Neural cell (in vitro differentiated cells): ENCODE measurements at regions not wholly inside any gene's neighbourhood (a gene's known extent, or its start where the extent isn't known, plus 50 kb on each side); places are given as distances from the start of the nearest gene placed in this dataset.

Source experiments
- H2AFZ ChIP-seq: fragments of 200-600, 300-800 bp; sonication (generic), shearing (Covaris generic); 2 replicates; pipeline ENCODE4 v1.6.0; 2014; ENCODE audit warnings: low read depth, mild to moderate bottlenecking, antibody characterized with exemption, low read length, moderate library complexity
- H3F3A ChIP-seq: fragments of 200-600 bp; shearing (Covaris generic); 2 replicates; pipeline ENCODE4 v1.6.1; 2016; ENCODE audit warnings: mild to moderate bottlenecking, moderate library complexity, mixed read lengths, antibody characterized with exemption, low read length; ENCODE audit not compliant: insufficient read depth, poor library complexity, severe bottlenecking
- H3K27ac ChIP-seq: fragments of 200-600, 300-800 bp; sonication (generic), shearing (Covaris generic); 2 replicates; pipeline ENCODE4 v1.5.1; 2014; ENCODE audit warnings: mild to moderate bottlenecking, low read length, moderate library complexity
- H3K27me3 ChIP-seq: fragments of 300-800, 200-600 bp; sonication (generic), shearing (Covaris generic); 2 replicates; pipeline ENCODE4 v1.6.0; 2014; ENCODE audit warnings: mild to moderate bottlenecking, low read depth, low read length, moderate library complexity; ENCODE audit not compliant: insufficient read depth
- H3K36me3 ChIP-seq: fragments of 300-800, 200-600 bp; sonication (generic), shearing (Covaris generic); 2 replicates; pipeline ENCODE4 v1.5.1; 2014; ENCODE audit warnings: mild to moderate bottlenecking, antibody characterized with exemption, low read length, moderate library complexity; ENCODE audit not compliant: insufficient read depth
- H3K4me2 ChIP-seq: fragments of 300-800, 200-600 bp; sonication (generic), shearing (Covaris generic); 2 replicates; pipeline ENCODE4 v1.6.0; 2014; ENCODE audit warnings: mild to moderate bottlenecking, low read length
- H3K4me3 ChIP-seq: fragments of 300-800, 200-600 bp; sonication (generic), shearing (Covaris generic); 2 replicates; pipeline ENCODE4 v1.5.1; 2014; ENCODE audit warnings: mild to moderate bottlenecking, low read length, moderate library complexity
- H3K79me2 ChIP-seq: fragments of 200-600 bp; shearing (Covaris generic); replicated peaks from 2 replicates; pipeline ENCODE4 v1.6.0; 2014; ENCODE audit warnings: mild to moderate bottlenecking, low read length, moderate library complexity; ENCODE audit not compliant: insufficient read depth
- H3K9ac ChIP-seq: fragments of 300-800, 200-600 bp; sonication (generic), shearing (Covaris generic); 2 replicates; pipeline ENCODE4 v1.6.1; 2016; ENCODE audit warnings: mild to moderate bottlenecking, low read length, mixed read lengths
- H3K9me2 ChIP-seq: fragments of 200-600 bp; shearing (Covaris generic); 2 replicates; pipeline ENCODE4 v1.6.1; 2016; ENCODE audit warnings: mild to moderate bottlenecking, low read length, mixed read lengths; ENCODE audit not compliant: insufficient read depth
- H3K9me3 ChIP-seq: fragments of 200-600, 300-800 bp; sonication (generic), shearing (Covaris generic); 2 replicates; pipeline ENCODE4 v1.6.1; 2016; ENCODE audit warnings: mild to moderate bottlenecking, mixed run types, low read length, moderate library complexity, mixed read lengths
- H4K20me1 ChIP-seq: fragments of 200-600 bp; shearing (Covaris generic); 2 replicates; pipeline ENCODE4 v1.6.1; 2016; ENCODE audit warnings: mild to moderate bottlenecking, mixed run types; ENCODE audit not compliant: insufficient read depth
- CTCF ChIP-seq: fragments of 450-650 bp; IDR thresholded peaks from 2 replicates; pipeline ENCODE4 v1.5.1; 2014; ENCODE audit warnings: antibody characterized with exemption, mild to moderate bottlenecking, moderate library complexity; ENCODE audit not compliant: poor library complexity, severe bottlenecking
- EP300 ChIP-seq: fragments of 450-650 bp; conservative IDR thresholded peaks from 2 replicates; pipeline ENCODE4 v1.6.1; 2014; ENCODE audit warnings: antibody characterized with exemption, mild to moderate bottlenecking, moderate library complexity; ENCODE audit not compliant: poor library complexity, severe bottlenecking
- EZH2 ChIP-seq: fragments of 200-600, 300-800 bp; shearing (Covaris generic), sonication (generic); IDR thresholded peaks from 2 replicates; pipeline ENCODE4 v1.6.1; 2014; ENCODE audit warnings: antibody characterized with exemption, low read length, borderline replicate concordance, mild to moderate bottlenecking; ENCODE audit not compliant: insufficient read depth, poor library complexity, severe bottlenecking
- MXI1 ChIP-seq: fragments of 450-650 bp; conservative IDR thresholded peaks from 2 replicates; pipeline ENCODE4 v1.6.1; 2014; ENCODE audit warnings: antibody characterized with exemption, mild to moderate bottlenecking; ENCODE audit not compliant: poor library complexity, severe bottlenecking
- POLR2AphosphoS5 ChIP-seq: IDR thresholded peaks from 2 replicates; pipeline ENCODE4 v1.6.1; 2012
- RAD21 ChIP-seq: fragments of 450-650 bp; conservative IDR thresholded peaks from 2 replicates; pipeline ENCODE4 v1.6.1; 2014; ENCODE audit warnings: antibody characterized with exemption, mild to moderate bottlenecking, moderate library complexity
- REST ChIP-seq: IDR thresholded peaks from 2 replicates; pipeline ENCODE4 v1.6.1; 2012; ENCODE audit warnings: borderline replicate concordance
- SMC3 ChIP-seq: fragments of 450-650 bp; conservative IDR thresholded peaks from 2 replicates; pipeline ENCODE4 v1.6.1; 2014; ENCODE audit warnings: antibody characterized with exemption, mild to moderate bottlenecking, moderate library complexity; ENCODE audit not compliant: poor library complexity
- TAF1 ChIP-seq: IDR thresholded peaks from 2 replicates; pipeline ENCODE4 v1.6.1; 2012; ENCODE audit warnings: low read depth

- no peaks in the 10 kb centered on the region for H3F3A ChIP-seq
- no peaks in the 10 kb centered on the region for H3K9me3 ChIP-seq
- no peak overlapping the region for H3K4me3 ChIP-seq
- no peak overlapping the region for H3K9ac ChIP-seq
- H3K9me2 ChIP-seq, result no peaks in the 10 kb centered on the region
- no peaks in the 10 kb centered on the region for H3K27me3 ChIP-seq
- no peak overlapping the region for H3K27ac ChIP-seq
- TF ChIP-seq SMC3, result no peak
- no peak for TF ChIP-seq RAD21
- no peak for TF ChIP-seq POLR2AphosphoS5
- no peak for TF ChIP-seq EP300
- no peak for TF ChIP-seq EZH2
- TF ChIP-seq REST, result no peak
- TF ChIP-seq TAF1, result no peak
- TF ChIP-seq CTCF, result no peak
- no peak for TF ChIP-seq MXI1
- H3K79me2 ChIP-seq, result no peaks in the 10 kb centered on the region
- H3K36me3 ChIP-seq, result no peaks in the 10 kb centered on the region
- no peak overlapping the region for H2AFZ ChIP-seq
- no peak overlapping the region for H3K4me2 ChIP-seq
- no peaks in the 10 kb centered on the region for H4K20me1 ChIP-seq
Observed at GRCh38 chr2:124973396-124973795, 948.3 kb downstream of the CNTNAP5 start.

- TF ChIP-seq EP300, result no peak
- TF ChIP-seq MXI1, result no peak
- TF ChIP-seq EZH2, result no peak
- TF ChIP-seq RAD21, result no peak
- TF ChIP-seq CTCF, result no peak
- no peak for TF ChIP-seq REST
- TF ChIP-seq POLR2AphosphoS5, result no peak
- TF ChIP-seq SMC3, result no peak
- no peak for TF ChIP-seq TAF1
- no peak overlapping the region for H3K27ac ChIP-seq
- H3K9ac ChIP-seq, result no peak overlapping the region
- no peaks in the 10 kb centered on the region for H3K79me2 ChIP-seq
- no peaks in the 10 kb centered on the region for H4K20me1 ChIP-seq
- no peak overlapping the region for H3K4me3 ChIP-seq
- H2AFZ ChIP-seq, result no peak overlapping the region
- no peaks in the 10 kb centered on the region for H3K36me3 ChIP-seq
- no peaks in the 10 kb centered on the region for H3K9me2 ChIP-seq
- no peaks in the 10 kb centered on the region for H3K9me3 ChIP-seq
- H3F3A ChIP-seq, result no peaks in the 10 kb centered on the region
- no peaks in the 10 kb centered on the region for H3K27me3 ChIP-seq
- H3K4me2 ChIP-seq, result no peak overlapping the region
Observed at GRCh38 chr2:124975224-124975623, 950.1 kb downstream of the CNTNAP5 start.
